HG03342 (cell line): ENCODE measurements at regions not wholly inside any gene's neighbourhood (a gene's known extent, or its start where the extent isn't known, plus 50 kb on each side); places are given as distances from the start of the nearest gene placed in this dataset.

Experiments used
- ATAC-seq: cut with Tn5 transposase; IDR thresholded peaks from one replicate; pipeline ENCODE4 v1.9.1; 2021; ENCODE audit warnings: mild to moderate bottlenecking, moderate library complexity; ENCODE audit not compliant: unreplicated experiment

DNA sequence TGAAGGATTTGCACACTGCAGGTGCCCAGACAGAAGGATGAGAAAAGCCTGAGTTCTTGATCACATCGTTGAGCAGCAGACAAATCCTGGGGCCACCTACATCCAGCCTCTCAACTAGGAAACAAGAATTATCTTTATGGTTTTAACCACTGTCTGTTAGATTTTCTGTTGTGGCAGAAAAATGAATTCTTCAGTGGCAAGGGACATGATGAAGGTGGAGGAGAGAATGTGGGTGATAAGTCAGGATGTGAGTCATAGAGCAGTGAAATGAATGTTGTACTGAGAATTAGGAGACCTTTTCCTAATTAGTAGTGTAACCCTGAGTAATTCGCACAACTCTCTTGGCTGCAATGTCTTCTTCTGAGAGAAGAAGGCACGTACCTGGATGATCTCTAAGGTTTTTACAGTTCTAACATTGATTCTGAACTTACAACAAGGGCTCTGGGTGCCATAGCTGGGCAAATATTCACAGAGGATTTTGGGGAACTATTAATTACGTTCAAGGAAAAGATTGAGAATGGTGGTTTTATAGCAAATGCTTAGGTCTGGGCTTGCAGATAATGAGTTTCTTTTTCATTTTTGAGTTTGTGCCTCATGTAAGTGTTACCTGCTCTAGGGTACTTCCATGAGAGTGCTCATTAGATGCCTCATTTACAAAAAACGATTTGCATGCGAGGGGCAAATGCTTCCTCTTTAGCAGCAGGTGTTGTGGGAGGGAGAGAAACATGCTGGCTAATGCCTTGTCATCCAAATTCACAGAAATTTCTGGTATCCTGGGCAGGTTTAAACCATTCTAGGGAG, 111.0 kb upstream of the KL start:
- ATAC-seq = no peak

DNA sequence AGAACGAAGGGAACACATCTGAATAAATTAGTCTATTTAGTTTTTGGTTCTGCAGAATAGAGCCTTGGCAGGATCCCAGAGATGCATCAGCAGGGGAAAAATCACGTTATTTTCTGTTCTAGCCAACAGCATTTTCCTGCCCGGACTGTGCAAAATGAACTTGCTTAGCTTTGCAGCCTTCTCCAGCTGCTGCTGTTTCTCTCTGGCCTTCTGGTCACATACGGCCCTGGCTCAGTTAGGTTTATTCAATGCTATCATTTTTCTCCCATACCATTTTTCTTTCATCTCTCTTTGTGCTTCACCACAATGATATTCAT, 110.4 kb upstream of the KL start:
- ATAC-seq = no peak

DNA sequence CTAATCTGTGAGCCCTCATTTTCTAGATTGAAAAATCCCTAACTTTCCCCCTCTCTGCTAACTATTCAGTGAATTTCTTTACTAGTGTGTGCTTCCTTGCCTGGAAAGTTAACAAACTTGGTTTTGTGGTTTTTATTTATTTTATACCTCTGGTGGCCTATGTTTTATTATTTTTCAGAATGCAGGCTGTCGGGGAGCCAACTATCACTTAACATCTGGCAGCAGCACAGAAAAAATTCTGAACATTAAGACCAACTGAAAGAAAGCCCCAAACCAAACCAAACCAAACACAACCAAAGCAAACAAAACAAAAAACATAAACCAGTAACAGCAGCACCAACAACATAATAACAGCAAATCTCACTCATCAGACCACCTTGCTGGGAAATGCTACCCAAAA, 109.0 kb upstream of the KL start:
- no peak for ATAC-seq

DNA sequence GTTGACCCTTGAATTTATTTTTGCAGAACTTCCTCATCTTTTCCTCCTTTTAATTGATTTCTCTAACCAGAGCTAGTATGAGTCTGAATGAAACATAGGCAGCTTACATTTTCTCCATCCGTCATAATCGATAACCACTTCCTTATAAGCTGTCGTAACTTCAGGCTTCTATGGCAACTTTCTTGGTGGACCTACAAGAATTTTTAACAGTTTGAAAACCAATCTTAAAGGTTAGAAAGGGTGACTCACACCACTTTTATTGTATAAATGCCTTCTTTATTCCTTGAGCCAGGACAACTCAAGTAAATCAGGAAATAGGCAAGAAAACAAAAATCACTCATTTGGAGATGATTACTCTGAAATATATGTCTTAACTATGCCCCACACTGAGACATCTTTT, 105.7 kb upstream of the KL start:
- no peak for ATAC-seq

DNA sequence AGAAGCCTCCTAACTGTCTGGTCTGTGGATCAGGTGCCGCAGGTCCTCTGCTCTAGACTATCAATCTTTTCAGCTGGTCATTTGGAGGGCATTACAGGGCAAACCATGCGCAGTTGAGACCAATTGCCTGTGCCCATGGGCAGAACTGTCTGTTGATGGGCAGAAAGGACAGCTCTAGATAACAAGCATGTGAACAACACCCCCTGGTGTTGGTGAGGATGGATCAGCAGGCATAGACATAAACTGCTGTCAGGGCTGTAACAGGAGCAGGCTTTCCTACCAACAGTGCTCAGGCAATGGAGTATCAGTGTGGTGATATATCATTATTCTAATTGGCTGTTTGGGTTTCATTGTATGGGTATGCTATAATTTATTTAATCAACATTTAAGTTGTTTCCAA, 104.7 kb upstream of the KL start:
- no peak for ATAC-seq

DNA sequence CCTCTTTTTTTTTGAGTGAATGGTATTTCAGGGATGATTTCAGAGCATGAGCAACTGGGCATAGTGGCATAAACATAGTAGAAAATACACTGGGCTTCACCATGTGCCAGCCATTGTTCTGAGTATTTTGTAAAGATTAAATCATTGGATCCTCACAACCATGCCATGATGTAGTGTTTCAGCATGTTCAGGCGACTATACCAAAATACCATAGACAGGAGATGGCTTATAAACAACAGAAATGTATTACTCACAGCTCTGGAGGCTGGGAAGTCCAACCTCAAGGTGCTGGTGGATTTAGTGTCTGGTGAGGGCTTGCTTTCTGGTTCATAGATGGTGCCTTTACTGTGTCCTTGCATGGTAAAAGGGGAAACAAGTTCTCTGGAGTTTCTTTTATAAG, 101.5 kb upstream of the KL start:
- no peak for ATAC-seq

DNA sequence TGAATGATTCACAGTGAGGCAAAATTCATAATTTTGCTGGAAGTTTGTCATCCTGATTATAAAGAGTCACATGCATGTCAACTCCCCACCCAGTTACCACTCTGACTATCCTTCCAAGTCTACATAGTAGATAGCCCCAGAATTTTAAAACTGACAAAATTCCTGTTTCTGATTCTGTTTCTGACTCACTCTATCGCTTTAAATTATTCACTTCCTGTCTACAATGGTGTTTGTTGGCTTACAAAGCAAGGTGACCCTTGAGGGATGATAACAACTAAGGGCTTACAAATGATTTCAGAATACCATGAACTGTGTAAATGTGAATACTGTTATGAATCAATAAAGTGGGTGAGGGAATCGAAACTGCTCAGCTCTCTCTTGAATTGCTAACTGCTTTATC, 98.7 kb upstream of the KL start:
- no peak for ATAC-seq

DNA sequence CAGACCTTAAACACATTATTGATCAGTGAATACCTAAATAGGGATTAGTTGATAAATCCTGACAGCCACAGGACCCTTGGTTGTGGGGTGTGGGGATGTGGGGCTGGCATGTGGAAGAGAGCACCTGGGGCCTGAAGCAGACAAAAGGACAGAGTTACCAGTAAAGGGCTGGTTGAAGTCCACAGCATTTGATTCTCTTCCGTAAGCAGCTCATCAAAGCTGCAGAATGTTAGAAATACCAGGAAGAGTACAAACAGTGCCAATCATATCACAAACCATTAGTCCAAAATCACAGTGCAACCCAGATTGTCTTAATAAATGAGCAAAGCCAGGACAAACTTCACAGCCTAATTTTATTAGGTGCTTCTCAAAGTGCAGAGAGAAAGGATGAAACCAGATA, 92.5 kb upstream of the KL start:
- ATAC-seq = no peak

DNA sequence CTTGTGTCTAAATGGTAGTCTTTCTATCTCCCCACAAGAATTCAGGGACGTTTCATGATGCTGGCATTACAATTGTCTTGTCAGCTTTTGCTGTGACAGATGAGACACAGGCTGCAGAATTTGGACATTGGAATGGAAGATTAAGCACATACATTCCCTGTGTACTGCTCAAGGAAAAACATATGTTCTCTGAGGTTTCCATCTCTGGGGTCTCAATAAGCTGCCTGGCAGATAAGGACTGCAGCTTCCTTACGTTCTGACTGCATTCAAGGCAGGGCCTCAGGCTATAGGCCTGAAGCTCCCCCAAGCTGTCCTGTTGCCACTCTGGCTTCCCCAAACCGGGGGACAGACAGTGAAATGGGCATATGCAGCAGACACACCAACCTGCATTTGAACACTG, 91.3 kb upstream of the KL start:
- no peak for ATAC-seq

DNA sequence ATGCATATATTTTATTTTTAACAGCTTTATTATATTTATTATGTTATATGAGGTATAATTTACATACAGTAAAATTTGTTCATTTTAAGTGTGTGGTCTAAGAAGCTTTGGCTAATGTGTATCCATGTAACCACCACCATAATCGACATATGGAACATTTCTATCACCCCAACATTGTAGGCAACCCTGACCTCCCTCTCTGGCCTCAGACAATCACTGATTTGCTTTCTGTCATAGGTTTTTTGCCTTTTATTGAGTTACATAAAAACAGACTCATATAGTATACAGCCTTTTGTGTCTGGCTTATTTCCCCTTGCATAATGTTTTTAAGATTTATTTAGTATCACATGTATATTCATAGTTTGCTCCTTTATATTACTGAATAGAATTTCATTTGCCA, 90.7 kb upstream of the KL start:
- ATAC-seq = no peak

DNA sequence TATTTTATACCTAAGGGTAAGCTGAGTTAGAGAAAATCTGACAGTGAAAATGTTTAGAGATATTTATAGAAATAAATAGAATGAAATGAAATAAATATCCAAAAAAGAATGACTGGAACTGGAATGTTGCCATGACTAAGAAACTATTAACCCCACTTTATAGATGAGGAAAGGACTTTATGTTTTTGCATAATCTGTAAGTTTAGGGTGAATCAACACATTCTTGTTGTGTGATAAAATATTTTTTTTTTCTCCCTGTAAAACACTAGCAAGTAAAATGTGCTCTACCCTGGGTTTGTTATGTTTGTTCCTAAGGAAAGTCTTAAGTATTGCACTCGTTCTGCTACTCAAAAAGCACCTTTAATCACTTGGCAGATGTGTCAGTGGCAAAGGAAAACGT, 83.8 kb upstream of the KL start:
- ATAC-seq = no peak

DNA sequence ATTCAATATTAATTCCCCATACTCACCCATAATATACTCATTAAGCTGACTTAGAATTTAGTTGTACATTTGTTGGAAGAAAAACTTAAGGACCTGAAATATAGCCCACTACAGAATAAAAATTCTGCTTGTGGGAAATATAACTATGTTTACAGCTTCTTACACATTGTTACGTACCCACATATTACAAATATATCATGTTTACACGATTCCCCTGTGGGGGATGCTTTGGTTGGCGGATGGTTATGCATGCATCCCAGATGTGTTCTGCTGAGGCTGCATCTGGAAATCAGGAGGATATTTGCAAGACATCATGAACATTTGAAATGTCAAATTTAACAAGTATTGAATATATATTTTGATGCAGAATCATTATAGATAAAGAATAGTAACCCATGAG, 79.5 kb upstream of the KL start:
- ATAC-seq = no peak

DNA sequence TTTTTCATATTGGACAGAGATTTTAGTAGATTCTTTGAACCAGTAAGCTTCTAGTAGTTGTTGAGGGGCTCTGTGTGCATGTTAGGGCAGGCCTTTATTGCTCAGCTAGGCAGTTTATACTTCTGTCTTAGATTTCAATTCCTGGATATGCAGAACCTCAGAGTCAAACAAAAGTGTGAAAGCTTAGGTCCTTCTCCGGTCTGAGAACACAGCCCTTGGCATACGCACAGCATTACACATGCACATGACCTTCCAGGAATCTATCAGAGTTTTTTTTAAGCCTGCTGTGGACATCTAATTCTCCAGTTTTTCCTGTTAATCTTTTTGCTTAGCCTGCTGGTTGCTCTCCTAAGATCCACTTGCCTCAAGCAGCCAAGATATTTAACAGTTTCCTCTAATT, 77.9 kb upstream of the KL start:
- no peak for ATAC-seq

DNA sequence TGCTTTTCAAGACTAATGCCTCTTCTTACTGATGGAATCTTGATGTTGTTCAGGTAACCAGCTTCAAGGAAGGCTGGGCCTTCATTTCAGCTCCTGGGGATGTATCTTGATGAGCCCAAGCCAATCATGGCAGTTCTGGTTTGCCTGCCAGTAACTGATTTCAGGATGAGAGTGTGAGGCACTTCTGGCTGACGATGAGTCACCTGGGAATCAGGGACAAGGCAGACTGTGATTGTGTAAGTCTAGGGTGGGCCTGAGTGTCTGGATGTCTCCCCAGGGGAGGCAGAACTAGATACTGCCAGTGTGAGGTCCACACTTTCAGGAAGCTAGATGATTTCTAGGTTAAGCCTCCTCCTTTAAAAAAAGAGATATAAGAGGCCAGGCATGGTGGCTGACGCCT, 77.3 kb upstream of the KL start:
- ATAC-seq = no peak

DNA sequence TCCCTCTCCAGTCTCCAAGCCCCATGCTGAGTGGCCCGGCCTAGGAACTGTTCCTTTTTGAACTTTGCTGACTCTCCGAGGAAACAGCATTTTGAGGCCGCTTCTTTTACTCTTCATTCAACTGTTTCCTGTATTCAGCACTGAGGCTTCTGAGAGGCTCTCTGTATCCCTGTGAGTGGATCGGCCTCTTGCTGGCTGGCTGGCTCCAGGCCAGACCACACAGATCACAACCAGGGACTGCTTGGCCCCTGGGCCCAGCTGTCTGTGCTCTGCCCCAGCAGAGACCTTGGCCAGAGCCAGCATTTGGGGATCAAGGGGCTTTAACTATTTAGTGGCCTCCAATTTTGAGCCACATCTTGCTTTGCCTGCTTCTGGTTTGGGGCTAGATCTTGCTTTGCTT, 75.6 kb upstream of the KL start:
- no peak for ATAC-seq

DNA sequence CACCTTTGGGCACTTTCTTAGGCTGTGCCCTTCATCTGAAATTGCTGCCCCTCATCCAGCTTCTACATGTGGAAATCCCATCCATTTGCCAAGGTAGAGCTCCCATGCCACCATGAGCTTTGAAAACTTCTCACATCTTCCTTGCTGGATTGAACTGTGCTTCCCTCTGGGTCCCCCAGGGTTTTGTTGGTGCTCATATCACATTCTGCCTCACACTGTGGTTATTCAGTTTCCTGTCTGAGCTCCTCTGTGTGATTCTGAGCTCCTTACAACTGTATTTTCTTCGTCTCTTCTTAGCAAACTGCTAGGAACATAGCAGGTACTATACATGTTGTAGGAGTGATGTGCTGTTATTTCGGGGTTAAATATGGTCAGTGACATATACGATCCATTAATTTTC, 74.9 kb upstream of the KL start:
- no peak for ATAC-seq

DNA sequence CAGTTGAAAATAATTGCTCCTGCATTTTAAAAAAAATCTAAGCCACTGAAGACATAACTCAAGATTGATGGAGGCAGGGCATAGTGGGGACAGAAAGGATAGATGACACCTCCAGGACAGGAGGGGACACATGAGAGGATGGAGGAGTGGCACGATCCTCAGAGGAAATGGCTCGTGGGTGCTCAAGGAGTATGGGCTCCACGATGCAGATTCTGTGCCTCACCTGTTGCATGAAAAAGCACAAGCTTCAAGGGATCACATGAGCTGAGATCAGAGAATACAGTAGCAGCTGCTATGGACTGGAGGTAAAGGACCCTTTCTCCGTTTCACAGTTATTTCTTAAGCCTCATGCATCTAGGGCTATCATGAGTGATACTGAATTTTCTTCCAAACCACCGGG, 69.7 kb upstream of the KL start:
- no peak for ATAC-seq

DNA sequence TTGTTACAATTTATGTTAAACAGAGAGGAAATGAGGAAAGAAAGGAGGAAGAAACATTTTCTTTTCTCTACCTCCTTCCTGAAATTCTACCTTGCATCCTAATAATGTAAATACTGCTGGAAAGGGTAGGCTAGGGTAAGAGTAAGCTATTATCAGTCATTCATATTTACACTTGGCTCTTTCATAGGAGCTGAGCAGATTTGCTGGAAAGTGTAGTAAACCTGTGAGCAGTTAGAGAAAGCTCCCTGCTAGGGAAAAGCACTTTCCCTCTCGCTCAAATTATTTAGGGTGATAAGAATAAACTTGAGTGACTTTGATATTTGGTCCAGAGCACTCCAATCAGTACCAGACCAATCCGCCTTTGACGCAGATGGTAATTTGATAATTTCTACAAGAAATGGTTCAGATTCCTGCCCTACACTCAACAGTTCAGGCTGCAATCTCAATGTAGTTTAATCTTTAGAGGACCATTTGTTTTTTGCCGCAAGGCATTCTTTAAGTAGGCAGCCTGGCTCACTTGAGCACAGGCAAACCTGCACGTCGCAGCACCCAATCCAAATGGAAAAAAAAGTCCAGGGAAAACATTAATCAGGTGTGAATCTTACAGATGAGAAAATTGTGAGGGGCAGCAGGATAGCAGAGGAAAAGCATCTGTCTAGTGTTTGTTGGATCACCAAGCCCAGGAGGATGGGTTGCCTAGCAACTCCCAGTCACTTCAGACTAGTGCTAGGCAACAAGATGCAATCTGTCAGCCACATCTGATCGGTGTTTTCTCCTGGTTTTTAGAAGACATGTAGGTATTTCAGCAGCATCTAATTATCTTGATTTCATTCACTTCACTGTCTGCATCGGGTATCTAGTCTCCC, 68.6 kb upstream of the KL start:
- ATAC-seq = no peak

DNA sequence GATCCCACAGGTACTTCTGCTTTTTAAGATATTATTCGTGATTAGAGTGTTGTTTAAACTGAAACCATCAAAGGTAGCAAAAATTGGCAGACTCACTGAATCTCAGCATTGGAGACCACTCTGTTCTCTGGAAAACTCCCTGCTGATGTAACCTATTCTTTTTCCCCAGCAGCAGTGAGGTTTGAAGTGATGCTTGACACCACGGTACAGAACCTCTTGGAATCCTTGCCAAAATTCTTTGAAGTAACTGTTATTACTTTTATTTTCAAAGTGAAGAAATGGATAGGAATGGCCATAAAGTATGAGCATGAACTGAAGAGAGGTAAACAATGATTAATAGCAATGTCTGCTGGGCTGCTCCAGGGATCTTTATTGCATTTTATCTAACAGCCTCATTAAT, 66.4 kb upstream of the KL start:
- ATAC-seq = no peak

DNA sequence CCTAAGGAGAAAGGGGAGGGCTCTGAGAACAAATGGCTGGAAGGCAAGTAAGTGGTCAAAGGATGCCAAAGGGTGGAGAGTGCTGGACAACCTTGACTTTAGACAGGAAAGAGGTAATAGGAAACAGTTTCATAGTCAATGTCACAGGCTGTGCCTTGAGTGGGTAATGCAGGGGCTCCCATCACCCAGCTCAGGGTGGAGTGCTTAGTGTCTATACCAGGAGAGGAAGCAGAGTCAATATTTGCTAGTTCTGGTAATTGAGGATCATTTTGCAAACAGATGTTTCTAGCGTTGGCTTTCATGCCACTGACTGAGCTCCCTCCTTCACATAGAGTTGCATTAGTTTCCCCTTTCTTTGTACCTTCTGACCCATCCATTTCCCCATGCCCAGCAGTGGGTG, 64.6 kb upstream of the KL start:
- no peak for ATAC-seq

DNA sequence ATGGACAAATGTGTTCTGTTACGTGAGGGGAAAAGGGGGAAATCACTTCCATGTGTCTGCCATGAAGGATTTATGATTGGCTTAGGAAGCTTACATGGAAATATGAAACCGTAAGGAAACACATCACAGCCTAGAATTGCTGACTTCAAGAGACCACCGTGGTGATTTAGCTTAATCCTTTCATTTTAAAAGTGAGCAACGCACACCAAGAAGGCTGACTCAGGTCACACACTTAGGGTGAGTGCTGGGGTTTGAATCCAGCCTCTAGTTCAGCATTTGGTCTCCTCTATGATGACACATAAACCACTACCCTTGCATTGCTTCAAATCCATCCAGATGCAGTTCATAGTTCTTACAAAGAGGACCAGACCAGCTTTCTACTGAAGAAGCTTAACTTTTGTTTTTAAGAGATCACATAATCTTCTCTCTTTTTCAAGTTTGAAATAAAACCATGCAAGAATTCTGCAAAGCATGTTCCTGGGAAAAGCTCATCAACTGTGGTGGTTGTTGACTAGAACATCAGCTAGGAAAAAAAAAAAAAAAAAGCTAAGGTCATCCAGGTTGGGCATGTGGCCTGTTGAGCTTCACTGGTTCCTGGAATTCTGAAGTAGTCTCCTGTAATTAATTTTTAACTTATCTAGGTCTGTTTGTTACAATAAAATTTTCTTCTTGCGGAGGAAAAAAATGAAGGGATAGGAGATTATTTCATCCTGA, 60.2 kb upstream of the KL start:
- no peak for ATAC-seq

DNA sequence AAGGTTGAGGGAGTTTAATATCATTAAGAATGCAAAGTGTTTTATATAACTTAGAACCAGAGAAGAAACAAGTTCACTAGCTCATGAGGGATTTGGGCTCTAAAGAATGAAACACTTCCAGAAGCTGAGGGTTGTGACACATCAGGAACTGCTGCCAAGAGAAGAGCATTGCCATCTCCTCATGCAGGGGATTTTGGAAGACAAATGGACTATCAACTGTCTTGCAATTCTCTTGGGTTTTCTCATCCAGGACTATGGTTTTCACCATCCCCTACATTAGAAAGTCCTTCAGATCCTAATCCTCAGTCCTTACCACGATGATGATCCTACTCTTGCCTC, 59.7 kb upstream of the KL start:
- no peak for ATAC-seq
